Frontal cortex (tissue), 3 donors: ENCODE measurements at regions not wholly inside any gene's neighbourhood (a gene's known extent, or its start where the extent isn't known, plus 50 kb on each side); places are given as distances from the start of the nearest gene placed in this dataset.
A peak's percentile ranks its signal among the peaks of the same experiment; 100 is the strongest.
"Not testable (repeated sequence)": the region's sequence is repeated elsewhere in the genome, so short reads cannot be mapped to it uniquely, and the experiment has no call there.

Experiments
- DNase-seq, 2 donors: peaks; one replicate each; pipeline ENCODE4 v3.0.0; 2012; ENCODE audit warnings: low spot score in 2 of 2
- FAIRE-seq: peaks from 2 replicates; lab custom pipeline; 2012; peaks lifted over from hg19 to GRCh38; lab: Jason Lieb, UNC
- donor health status: control.
- donor health status: control.
- donor health status: control.

- FAIRE-seq (no peak), DNase-seq (no peak)
Observed at GRCh38 chr16:48813485-48813884, 203.5 kb upstream of the N4BP1 start.

- FAIRE-seq (no peak), DNase-seq (no peak)
Observed at GRCh38 chr16:48812856-48813255, 202.9 kb upstream of the N4BP1 start.

GRCh38 chr16:48811478-48811877, 201.5 kb upstream of the N4BP1 start:
- FAIRE-seq (no peak), DNase-seq (no peak)

GRCh38 chr16:48810803-48811453, 200.9 kb upstream of the N4BP1 start:
- peak in 1 of 2 donors; percentile 18 for DNase-seq

GRCh38 chr16:48810436-48810802, 200.4 kb upstream of the N4BP1 start:
- FAIRE-seq: no peak

More at GRCh38 chr16:48810803-48811453, 200.9 kb upstream of the N4BP1 start:
- no peak for FAIRE-seq

GRCh38 chr16:48790151-48790550, 180.2 kb upstream of the N4BP1 start:
- no peak for FAIRE-seq

More at GRCh38 chr16:48810436-48810802, 200.4 kb upstream of the N4BP1 start:
- DNase-seq: no peak

GRCh38 chr16:48788475-48788874, 178.5 kb upstream of the N4BP1 start:
- no peak for FAIRE-seq
- no peak for DNase-seq

More at GRCh38 chr16:48790151-48790550, 180.2 kb upstream of the N4BP1 start:
- DNase-seq: no peak

GRCh38 chr16:48745541-48745940, 135.6 kb upstream of the N4BP1 start:
- DNase-seq: no peak
- no peak for FAIRE-seq

- no peak for FAIRE-seq
- DNase-seq: no peak
Observed at GRCh38 chr16:48740964-48741363, 131.0 kb upstream of the N4BP1 start.

- DNase-seq (no peak), FAIRE-seq (no peak)
Observed at GRCh38 chr16:48734220-48734619, 124.2 kb upstream of the N4BP1 start.

GRCh38 chr16:48704710-48705109, 94.7 kb upstream of the N4BP1 start:
- no peak for FAIRE-seq
- no peak for DNase-seq

- FAIRE-seq (peak; percentile 21), DNase-seq (peak; percentile 8 to 51)
Observed at GRCh38 chr16:48687421-48688038, 77.5 kb upstream of the N4BP1 start.

GRCh38 chr16:48684148-48684547, 74.2 kb upstream of the N4BP1 start:
- DNase-seq (no peak), FAIRE-seq (no peak)

GRCh38 chr16:48682971-48683370, 73.0 kb upstream of the N4BP1 start:
- FAIRE-seq: no peak
- no peak for DNase-seq

- no peak for DNase-seq
- no peak for FAIRE-seq
Observed at GRCh38 chr16:48681520-48681919, 71.5 kb upstream of the N4BP1 start.

GRCh38 chr16:48680881-48681280, 70.9 kb upstream of the N4BP1 start:
- FAIRE-seq (no peak), DNase-seq (no peak)

GRCh38 chr16:48676836-48677235, 66.9 kb upstream of the N4BP1 start:
- DNase-seq (no peak), FAIRE-seq (no peak)

GRCh38 chr16:48668184-48668583, 58.2 kb upstream of the N4BP1 start:
- FAIRE-seq, DNase-seq: not testable (repeated sequence)

GRCh38 chr16:48659940-48660339, 50.0 kb upstream of the N4BP1 start:
- FAIRE-seq: peak; percentile 87
- DNase-seq: no peak
